ENCODE measurements at regions not wholly inside any gene's neighbourhood (a gene's known extent, or its start where the extent isn't known, plus 50 kb on each side); places are given as distances from the start of the nearest gene placed in this dataset.

- no peak for TF ChIP-seq CTCF (IDR thresholded peaks at IDR 0.05)
- TF ChIP-seq POLR2A (IDR thresholded peaks at IDR 0.05) = no peak
Observed at GRCh38 chr10:113452146-113452845, 100.6 kb upstream of the HABP2 start.
